HG02678 (cell line): ENCODE measurements at regions not wholly inside any gene's neighbourhood (a gene's known extent, or its start where the extent isn't known, plus 50 kb on each side); places are given as distances from the start of the nearest gene placed in this dataset.

Experiments
- ATAC-seq: cut with Tn5 transposase; IDR thresholded peaks from one replicate; pipeline ENCODE4 v1.9.1; 2021; ENCODE audit warnings: mild to moderate bottlenecking, moderate library complexity; ENCODE audit not compliant: unreplicated experiment

- ATAC-seq, result no peak
These were observed 94.4 kb upstream of the CD93 start for GRCh38 chr20:23180451-23180921.

- ATAC-seq, result no peak
These were observed 93.8 kb upstream of the CD93 start for GRCh38 chr20:23179766-23180403.

GRCh38 chr20:23178806-23179205 is 92.7 kb upstream of the CD93 start:
- no peak for ATAC-seq

GRCh38 chr20:23174821-23175220 is 88.7 kb upstream of the CD93 start:
- ATAC-seq, result no peak

- no peak for ATAC-seq
These were observed 81.3 kb upstream of the CD93 start for GRCh38 chr20:23167431-23167830.

- ATAC-seq, result no peak
These were observed 80.4 kb upstream of the CD93 start for GRCh38 chr20:23166563-23166962.

GRCh38 chr20:23165964-23166363 is 79.8 kb upstream of the CD93 start:
- ATAC-seq, result no peak

- ATAC-seq, result no peak
These were observed 79.2 kb upstream of the CD93 start for GRCh38 chr20:23165307-23165750.

- no peak for ATAC-seq
These were observed 78.1 kb upstream of the CD93 start for GRCh38 chr20:23164176-23164601.

- no peak for ATAC-seq
These were observed 77.4 kb upstream of the CD93 start for GRCh38 chr20:23163562-23163961.

GRCh38 chr20:23162887-23163286 is 76.8 kb upstream of the CD93 start:
- ATAC-seq, result no peak

- ATAC-seq, result no peak
These were observed 76.0 kb upstream of the CD93 start for GRCh38 chr20:23161968-23162696.

- ATAC-seq, result no peak
These were observed 75.2 kb upstream of the CD93 start for GRCh38 chr20:23161244-23161891.

GRCh38 chr20:23160536-23161243 is 74.6 kb upstream of the CD93 start:
- no peak for ATAC-seq

GRCh38 chr20:23159947-23160318 is 73.8 kb upstream of the CD93 start:
- ATAC-seq, result no peak

- ATAC-seq, result no peak
These were observed 73.3 kb upstream of the CD93 start for GRCh38 chr20:23159256-23159946.

- ATAC-seq, result no peak
These were observed 71.6 kb upstream of the CD93 start for GRCh38 chr20:23157734-23158133.

- no peak for ATAC-seq
These were observed 70.8 kb upstream of the CD93 start for GRCh38 chr20:23156842-23157423.

- ATAC-seq, result no peak
These were observed 70.2 kb upstream of the CD93 start for GRCh38 chr20:23156170-23156841.

GRCh38 chr20:23155141-23155590 is 69.0 kb upstream of the CD93 start:
- no peak for ATAC-seq
